ENCODE measurements at regions not wholly inside any gene's neighbourhood (a gene's known extent, or its start where the extent isn't known, plus 50 kb on each side); places are given as distances from the start of the nearest gene placed in this dataset.
"Not testable (repeated sequence)": the region's sequence is repeated elsewhere in the genome, so short reads cannot be mapped to it uniquely, and the experiment has no call there.

- H3K36me3 ChIP-seq (ENCODE audit: control insufficient read depth, low read length); H4K20me1 ChIP-seq (ENCODE audit: control insufficient read depth, insufficient read depth, low read depth, low read length); H3K4me1 ChIP-seq (ENCODE audit: control insufficient read depth, low read length); H3K9me2 ChIP-seq (replicated peaks; ENCODE audit: control insufficient read depth, low read length); H3K4me3 ChIP-seq (ENCODE audit: low read length); H3F3A ChIP-seq (ENCODE audit: control insufficient read depth, insufficient read depth); H3K4me2 ChIP-seq (ENCODE audit: low read length); H3K27ac ChIP-seq (ENCODE audit: low read depth, low read length); H3K79me2 ChIP-seq (ENCODE audit: control insufficient read depth, low read length); H3K27me3 ChIP-seq (ENCODE audit: control insufficient read depth, low read length); H3K9me3 ChIP-seq (ENCODE audit: control insufficient read depth, insufficient read depth, low read length): not testable (repeated sequence)
Observed at GRCh38 chr9:138209071-138209644, 331.6 kb downstream of the CACNA1B start.

- H3K4me1 ChIP-seq (ENCODE audit: control insufficient read depth, low read length); H3K4me3 ChIP-seq (ENCODE audit: low read length); H3K9me2 ChIP-seq (replicated peaks; ENCODE audit: control insufficient read depth, low read length); H3K36me3 ChIP-seq (ENCODE audit: control insufficient read depth, low read length); H4K20me1 ChIP-seq (ENCODE audit: control insufficient read depth, insufficient read depth, low read depth, low read length); H3K27me3 ChIP-seq (ENCODE audit: control insufficient read depth, low read length); H3F3A ChIP-seq (ENCODE audit: control insufficient read depth, insufficient read depth); H3K79me2 ChIP-seq (ENCODE audit: control insufficient read depth, low read length); H3K27ac ChIP-seq (ENCODE audit: low read depth, low read length); H3K9me3 ChIP-seq (ENCODE audit: control insufficient read depth, insufficient read depth, low read length); H3K4me2 ChIP-seq (ENCODE audit: low read length): not testable (repeated sequence)
Observed at GRCh38 chr9:138210388-138210986, 332.9 kb downstream of the CACNA1B start.

GRCh38 chr9:138211070-138211469 is 333.5 kb downstream of the CACNA1B start:
- H3F3A ChIP-seq (ENCODE audit: control insufficient read depth, insufficient read depth); H3K79me2 ChIP-seq (ENCODE audit: control insufficient read depth, low read length); H3K4me2 ChIP-seq (ENCODE audit: low read length); H4K20me1 ChIP-seq (ENCODE audit: control insufficient read depth, insufficient read depth, low read depth, low read length); H3K27ac ChIP-seq (ENCODE audit: low read depth, low read length); H3K9me3 ChIP-seq (ENCODE audit: control insufficient read depth, insufficient read depth, low read length); H3K36me3 ChIP-seq (ENCODE audit: control insufficient read depth, low read length); H3K4me1 ChIP-seq (ENCODE audit: control insufficient read depth, low read length); H3K27me3 ChIP-seq (ENCODE audit: control insufficient read depth, low read length); H3K9me2 ChIP-seq (replicated peaks; ENCODE audit: control insufficient read depth, low read length); H3K4me3 ChIP-seq (ENCODE audit: low read length): not testable (repeated sequence)

GRCh38 chr9:138211544-138212219 is 334.1 kb downstream of the CACNA1B start:
- H3K4me3 ChIP-seq (ENCODE audit: low read length); H3K9me3 ChIP-seq (ENCODE audit: control insufficient read depth, insufficient read depth, low read length); H3K79me2 ChIP-seq (ENCODE audit: control insufficient read depth, low read length); H3K36me3 ChIP-seq (ENCODE audit: control insufficient read depth, low read length); H3K27ac ChIP-seq (ENCODE audit: low read depth, low read length); H3F3A ChIP-seq (ENCODE audit: control insufficient read depth, insufficient read depth); H3K4me2 ChIP-seq (ENCODE audit: low read length); H3K4me1 ChIP-seq (ENCODE audit: control insufficient read depth, low read length); H3K27me3 ChIP-seq (ENCODE audit: control insufficient read depth, low read length); H4K20me1 ChIP-seq (ENCODE audit: control insufficient read depth, insufficient read depth, low read depth, low read length); H3K9me2 ChIP-seq (replicated peaks; ENCODE audit: control insufficient read depth, low read length): not testable (repeated sequence)

GRCh38 chr9:138212811-138213210 is 335.2 kb downstream of the CACNA1B start:
- not testable (repeated sequence) for H3K36me3 ChIP-seq (ENCODE audit: control insufficient read depth, low read length); H3K4me2 ChIP-seq (ENCODE audit: low read length); H3F3A ChIP-seq (ENCODE audit: control insufficient read depth, insufficient read depth); H4K20me1 ChIP-seq (ENCODE audit: control insufficient read depth, insufficient read depth, low read depth, low read length); H3K27ac ChIP-seq (ENCODE audit: low read depth, low read length); H3K4me1 ChIP-seq (ENCODE audit: control insufficient read depth, low read length); H3K79me2 ChIP-seq (ENCODE audit: control insufficient read depth, low read length); H3K9me2 ChIP-seq (replicated peaks; ENCODE audit: control insufficient read depth, low read length); H3K27me3 ChIP-seq (ENCODE audit: control insufficient read depth, low read length); H3K4me3 ChIP-seq (ENCODE audit: low read length); H3K9me3 ChIP-seq (ENCODE audit: control insufficient read depth, insufficient read depth, low read length)

- H3K79me2 ChIP-seq (ENCODE audit: control insufficient read depth, low read length); H4K20me1 ChIP-seq (ENCODE audit: control insufficient read depth, insufficient read depth, low read depth, low read length); H3K4me3 ChIP-seq (ENCODE audit: low read length); H3K9me3 ChIP-seq (ENCODE audit: control insufficient read depth, insufficient read depth, low read length); H3F3A ChIP-seq (ENCODE audit: control insufficient read depth, insufficient read depth); H3K36me3 ChIP-seq (ENCODE audit: control insufficient read depth, low read length); H3K4me2 ChIP-seq (ENCODE audit: low read length); H3K27ac ChIP-seq (ENCODE audit: low read depth, low read length); H3K4me1 ChIP-seq (ENCODE audit: control insufficient read depth, low read length); H3K27me3 ChIP-seq (ENCODE audit: control insufficient read depth, low read length); H3K9me2 ChIP-seq (replicated peaks; ENCODE audit: control insufficient read depth, low read length): not testable (repeated sequence)
Observed at GRCh38 chr9:138213748-138214147, 336.2 kb downstream of the CACNA1B start.

GRCh38 chr9:138214548-138214947 is 337.0 kb downstream of the CACNA1B start:
- H3F3A ChIP-seq (ENCODE audit: control insufficient read depth, insufficient read depth); H3K27me3 ChIP-seq (ENCODE audit: control insufficient read depth, low read length); H3K4me2 ChIP-seq (ENCODE audit: low read length); H3K4me3 ChIP-seq (ENCODE audit: low read length); H3K36me3 ChIP-seq (ENCODE audit: control insufficient read depth, low read length); H4K20me1 ChIP-seq (ENCODE audit: control insufficient read depth, insufficient read depth, low read depth, low read length); H3K79me2 ChIP-seq (ENCODE audit: control insufficient read depth, low read length); H3K9me2 ChIP-seq (replicated peaks; ENCODE audit: control insufficient read depth, low read length); H3K9me3 ChIP-seq (ENCODE audit: control insufficient read depth, insufficient read depth, low read length); H3K4me1 ChIP-seq (ENCODE audit: control insufficient read depth, low read length); H3K27ac ChIP-seq (ENCODE audit: low read depth, low read length): not testable (repeated sequence)

GRCh38 chr9:138215588-138215987 is 338.0 kb downstream of the CACNA1B start:
- H3K4me1 ChIP-seq (ENCODE audit: control insufficient read depth, low read length); H3K27ac ChIP-seq (ENCODE audit: low read depth, low read length): not testable (repeated sequence)

More at GRCh38 chr9:138215588-138215987, 338.0 kb downstream of the CACNA1B start:
- H3K27me3 ChIP-seq (ENCODE audit: control insufficient read depth, low read length); H3F3A ChIP-seq (ENCODE audit: control insufficient read depth, insufficient read depth); H3K4me2 ChIP-seq (ENCODE audit: low read length); H3K9me2 ChIP-seq (replicated peaks; ENCODE audit: control insufficient read depth, low read length); H3K4me3 ChIP-seq (ENCODE audit: low read length); H4K20me1 ChIP-seq (ENCODE audit: control insufficient read depth, insufficient read depth, low read depth, low read length); H3K9me3 ChIP-seq (ENCODE audit: control insufficient read depth, insufficient read depth, low read length); H3K36me3 ChIP-seq (ENCODE audit: control insufficient read depth, low read length); H3K79me2 ChIP-seq (ENCODE audit: control insufficient read depth, low read length): not testable (repeated sequence)
